Amniotic stem cell (primary cell): ENCODE measurements at regions not wholly inside any gene's neighbourhood (a gene's known extent, or its start where the extent isn't known, plus 50 kb on each side); places are given as distances from the start of the nearest gene placed in this dataset.
"Not testable (repeated sequence)": the region's sequence is repeated elsewhere in the genome, so short reads cannot be mapped to it uniquely, and the experiment has no call there.

Experiments used
- DNase-seq: peaks from one replicate; lab custom pipeline; 2025; lab: John Stamatoyannopoulos, UW

- DNase-seq, result no peak
These were observed 123.0 kb upstream of the CCNH start for GRCh38 chr5:87535706-87536105.

DNA sequence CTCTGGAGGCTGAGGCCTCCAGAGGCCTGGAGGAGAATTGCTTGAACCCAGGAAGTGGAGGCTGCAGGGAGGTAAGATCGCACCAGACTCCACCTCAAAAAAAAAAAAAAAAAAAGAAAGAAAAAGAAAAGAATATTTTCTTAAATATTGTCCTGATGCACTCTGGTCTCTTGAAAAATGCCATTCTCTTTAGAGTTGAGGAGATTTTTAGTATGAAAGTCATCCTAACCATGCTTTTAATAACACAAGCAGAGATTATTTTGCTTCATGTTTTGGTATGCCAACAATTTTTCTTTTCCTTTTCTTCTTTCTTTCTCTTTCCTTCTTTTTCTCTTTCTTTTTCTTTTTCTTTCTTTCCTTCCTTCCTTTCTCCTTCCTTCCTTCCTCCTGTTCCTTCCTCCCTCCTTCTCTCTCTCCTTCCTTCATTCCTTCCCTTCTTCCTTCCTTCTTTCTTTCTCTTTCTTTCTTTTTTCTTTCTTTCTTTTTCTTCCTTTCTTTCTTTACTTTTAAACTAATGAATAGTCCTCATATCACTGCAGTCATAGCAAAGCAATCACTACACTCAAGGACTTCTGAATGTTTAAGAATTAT, 116.9 kb upstream of the CCNH start:
- DNase-seq, result no peak

- DNase-seq, result no peak
These were observed 113.4 kb upstream of the CCNH start for GRCh38 chr5:87526131-87526530.

DNA sequence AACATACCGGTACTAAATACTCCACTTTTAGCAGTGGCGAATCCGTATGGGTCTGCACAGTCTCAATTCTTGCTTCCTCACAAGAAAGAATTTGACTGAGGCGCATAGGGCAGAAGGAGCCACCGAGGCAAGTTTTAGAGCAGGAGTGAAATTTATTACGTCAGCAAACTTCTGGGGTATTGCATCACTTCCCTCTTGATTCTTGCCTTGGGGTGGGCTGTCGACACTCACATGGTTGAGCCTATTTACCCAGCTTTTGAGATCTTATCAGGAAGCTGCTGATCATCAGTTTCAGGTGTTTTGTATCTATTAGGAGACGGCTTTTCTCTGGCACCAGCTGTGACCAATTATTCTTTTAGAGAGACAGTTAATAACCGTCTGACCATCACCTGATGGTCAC, 111.5 kb upstream of the CCNH start:
- DNase-seq, result no peak

GRCh38 chr5:87511778-87512177, 99.0 kb upstream of the CCNH start:
- not testable (repeated sequence) for DNase-seq

DNA sequence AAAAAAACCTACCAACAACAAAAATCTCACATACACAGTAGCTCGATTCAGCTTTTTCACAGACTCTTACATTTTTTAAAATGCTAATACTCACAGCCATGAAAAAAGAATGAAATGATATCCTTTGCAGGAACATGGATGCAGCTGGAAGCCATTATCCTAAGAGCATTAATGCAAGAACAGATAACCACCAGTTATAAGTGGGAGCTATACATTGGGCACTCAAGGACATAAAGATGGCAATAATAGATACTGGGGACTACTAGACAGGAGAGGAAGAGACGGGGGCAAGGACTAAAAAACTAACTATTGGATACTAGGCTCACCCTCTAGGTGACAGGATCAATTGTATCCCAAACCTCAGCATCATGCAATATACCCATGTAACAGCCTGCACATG, 90.3 kb upstream of the CCNH start:
- DNase-seq, result no peak

DNA sequence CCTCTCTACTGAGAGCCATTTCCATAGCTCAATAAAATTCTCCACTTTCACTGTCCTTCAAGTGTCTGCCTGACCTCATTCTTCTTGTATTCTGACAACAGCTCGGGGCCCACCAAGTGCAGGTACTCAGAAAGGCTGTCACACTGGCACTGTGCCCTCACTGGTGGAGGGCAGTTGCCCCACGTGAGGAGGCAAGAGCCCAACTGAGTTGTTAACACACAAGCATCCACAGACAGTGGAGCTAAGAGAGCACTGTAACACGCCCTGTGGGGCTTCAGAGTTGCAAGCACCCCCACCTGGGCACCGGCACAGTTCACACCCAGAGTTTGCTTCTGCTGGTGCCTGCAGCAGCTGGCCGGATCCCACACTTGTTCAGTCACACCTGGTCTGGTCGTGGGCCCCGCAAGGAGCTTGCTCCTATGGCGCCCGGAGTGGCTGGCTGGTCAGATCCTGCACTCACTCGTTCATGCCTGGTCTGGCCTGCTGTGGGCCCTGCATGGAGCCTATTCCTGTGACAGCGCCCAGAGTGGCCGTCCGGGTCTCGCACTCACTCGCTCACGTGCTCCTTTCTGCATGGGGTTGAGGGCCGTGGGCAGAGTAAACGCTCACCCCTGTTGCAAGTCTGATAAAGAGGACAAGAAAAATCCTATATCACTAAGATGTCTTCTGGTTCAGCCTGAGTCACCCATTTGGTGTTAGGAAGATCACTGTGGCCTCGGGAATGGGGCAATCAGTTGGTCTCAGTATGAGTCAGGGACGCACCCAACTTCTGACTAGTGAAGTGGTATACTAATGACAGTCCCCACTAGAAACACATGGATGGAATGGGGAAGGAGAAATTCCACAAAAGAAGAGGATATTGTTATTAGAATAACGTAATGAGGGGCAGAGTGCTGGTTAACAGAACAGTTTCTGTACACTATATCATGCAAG, 87.0 kb upstream of the CCNH start:
- DNase-seq, result no peak
